ENCODE measurements at regions not wholly inside any gene's neighbourhood (a gene's known extent, or its start where the extent isn't known, plus 50 kb on each side); places are given as distances from the start of the nearest gene placed in this dataset.

GRCh38 chr11:109123816-109124787 is 297.9 kb upstream of the C11orf87 start:
- TF ChIP-seq TBL1XR1 (IDR thresholded peaks at IDR 0.05; ENCODE audit: low read length in 2 of 2) (no peak), ZBTB49 (CRISPR knock-in tag; IDR thresholded peaks at IDR 0.05; ENCODE audit: borderline replicate concordance) (no peak), POLR2A (conservative IDR thresholded peaks at IDR 0.05) (no peak), NRF1 (conservative IDR thresholded peaks at IDR 0.05 in 1 of 2, IDR thresholded peaks at IDR 0.05 in 1 of 2) (no peak), MAX (CRISPR knock-in tag; IDR thresholded peaks at IDR 0.05) (no peak), MXD1 (CRISPR knock-in tag; IDR thresholded peaks at IDR 0.05; ENCODE audit: borderline replicate concordance, poor library complexity, severe bottlenecking) (no peak), NR2C2 (CRISPR knock-in tag; IDR thresholded peaks at IDR 0.05) (no peak), NR2C2 (tag; IDR thresholded peaks at IDR 0.05) (no peak), ZNF740 (CRISPR knock-in tag; IDR thresholded peaks at IDR 0.05) (no peak), ZNF740 (tag; IDR thresholded peaks at IDR 0.05) (no peak), ZKSCAN8 (CRISPR knock-in tag; IDR thresholded peaks at IDR 0.05) (no peak), CTCF (IDR thresholded peaks at IDR 0.05 in 2 of 3, conservative IDR thresholded peaks at IDR 0.05 in 1 of 3; ENCODE audit: insufficient read depth in 2 of 3, low read depth in 1 of 3, low read length in 3 of 3) (no peak), MECOM (CRISPR knock-in tag; IDR thresholded peaks at IDR 0.05) (no peak), BCLAF1 (IDR thresholded peaks at IDR 0.05; ENCODE audit: borderline replicate concordance in 1 of 2, control insufficient read depth in 1 of 2, low read depth in 2 of 2, low read length in 1 of 2) (no peak), SMARCA5 (IDR thresholded peaks at IDR 0.05) (no peak), JUN (IDR thresholded peaks at IDR 0.05; ENCODE audit: borderline replicate concordance, low read depth, low read length) (no peak), JUN (CRISPR knock-in tag; IDR thresholded peaks at IDR 0.05; ENCODE audit: borderline replicate concordance) (no peak)
